ENCODE measurements at regions not wholly inside any gene's neighbourhood (a gene's known extent, or its start where the extent isn't known, plus 50 kb on each side); places are given as distances from the start of the nearest gene placed in this dataset.

GRCh38 chr3:187920913-187921312, 175.6 kb upstream of the BCL6 start:
- TF ChIP-seq E2F4 (IDR thresholded peaks at IDR 0.05; ENCODE audit: low read depth, low read length) (no peak), CTCF (IDR thresholded peaks at IDR 0.05 in 2 of 3, conservative IDR thresholded peaks at IDR 0.05 in 1 of 3; ENCODE audit: control insufficient read depth in 2 of 3, extremely low read depth in 1 of 3, insufficient read depth in 1 of 3, low read depth in 3 of 3, low read length in 3 of 3) (no peak)
